Osteocyte (in vitro differentiated cells): ENCODE measurements at regions not wholly inside any gene's neighbourhood (a gene's known extent, or its start where the extent isn't known, plus 50 kb on each side); places are given as distances from the start of the nearest gene placed in this dataset.

Experiments
- DNase-seq: peaks from one replicate; pipeline ENCODE4 v3.0.0; 2021; ENCODE audit warnings: mixed read lengths; ENCODE audit not compliant: unreplicated experiment; ENCODE audit errors: extremely low spot score
- H3K27ac Mint-ChIP-seq: one replicate; pipeline ENCODE4 v1.8.0; 2021; ENCODE audit warnings: mild to moderate bottlenecking, mixed read lengths; ENCODE audit not compliant: unreplicated experiment
- H3K27me3 Mint-ChIP-seq: one replicate; pipeline ENCODE4 v1.8.0; 2021; ENCODE audit warnings: mixed read lengths; ENCODE audit not compliant: unreplicated experiment
- H3K36me3 Mint-ChIP-seq: one replicate; pipeline ENCODE4 v1.8.0; 2021; ENCODE audit warnings: mixed read lengths; ENCODE audit not compliant: unreplicated experiment
- H3K4me1 Mint-ChIP-seq: one replicate; pipeline ENCODE4 v1.8.0; 2021; ENCODE audit warnings: mixed read lengths; ENCODE audit not compliant: unreplicated experiment
- H3K4me3 Mint-ChIP-seq: one replicate; pipeline ENCODE4 v1.8.0; 2021; ENCODE audit warnings: mild to moderate bottlenecking, moderate library complexity, mixed read lengths; ENCODE audit not compliant: unreplicated experiment
- H3K9me3 Mint-ChIP-seq: one replicate; pipeline ENCODE4 v1.8.0; 2021; ENCODE audit warnings: mixed read lengths; ENCODE audit not compliant: unreplicated experiment
- TF ChIP-seq, protein P1 (sequence below): fragments of 200-600 bp; sonication (generic); IDR thresholded peaks from 2 replicates; pipeline ENCODE4 v1.5.0; 2021; ENCODE audit warnings: antibody characterized with exemption, mild to moderate bottlenecking, moderate library complexity

GRCh38 chr20:29296256-29297230, 1960.9 kb upstream of the DEFB115 start:
- Mint-ChIP-seq H3K27ac (no peak overlapping the region), H3K4me1 (no peaks in the 10 kb centered on the region), H3K36me3 (no peaks in the 10 kb centered on the region), H3K27me3 (no peaks in the 10 kb centered on the region), H3K9me3 (peaks cover 15% of the 10 kb centered on the region), H3K4me3 (no peak overlapping the region)
- TF ChIP-seq, protein P1, sequence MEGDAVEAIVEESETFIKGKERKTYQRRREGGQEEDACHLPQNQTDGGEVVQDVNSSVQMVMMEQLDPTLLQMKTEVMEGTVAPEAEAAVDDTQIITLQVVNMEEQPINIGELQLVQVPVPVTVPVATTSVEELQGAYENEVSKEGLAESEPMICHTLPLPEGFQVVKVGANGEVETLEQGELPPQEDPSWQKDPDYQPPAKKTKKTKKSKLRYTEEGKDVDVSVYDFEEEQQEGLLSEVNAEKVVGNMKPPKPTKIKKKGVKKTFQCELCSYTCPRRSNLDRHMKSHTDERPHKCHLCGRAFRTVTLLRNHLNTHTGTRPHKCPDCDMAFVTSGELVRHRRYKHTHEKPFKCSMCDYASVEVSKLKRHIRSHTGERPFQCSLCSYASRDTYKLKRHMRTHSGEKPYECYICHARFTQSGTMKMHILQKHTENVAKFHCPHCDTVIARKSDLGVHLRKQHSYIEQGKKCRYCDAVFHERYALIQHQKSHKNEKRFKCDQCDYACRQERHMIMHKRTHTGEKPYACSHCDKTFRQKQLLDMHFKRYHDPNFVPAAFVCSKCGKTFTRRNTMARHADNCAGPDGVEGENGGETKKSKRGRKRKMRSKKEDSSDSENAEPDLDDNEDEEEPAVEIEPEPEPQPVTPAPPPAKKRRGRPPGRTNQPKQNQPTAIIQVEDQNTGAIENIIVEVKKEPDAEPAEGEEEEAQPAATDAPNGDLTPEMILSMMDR, result no peak
- DNase-seq, result no peak

DNA sequence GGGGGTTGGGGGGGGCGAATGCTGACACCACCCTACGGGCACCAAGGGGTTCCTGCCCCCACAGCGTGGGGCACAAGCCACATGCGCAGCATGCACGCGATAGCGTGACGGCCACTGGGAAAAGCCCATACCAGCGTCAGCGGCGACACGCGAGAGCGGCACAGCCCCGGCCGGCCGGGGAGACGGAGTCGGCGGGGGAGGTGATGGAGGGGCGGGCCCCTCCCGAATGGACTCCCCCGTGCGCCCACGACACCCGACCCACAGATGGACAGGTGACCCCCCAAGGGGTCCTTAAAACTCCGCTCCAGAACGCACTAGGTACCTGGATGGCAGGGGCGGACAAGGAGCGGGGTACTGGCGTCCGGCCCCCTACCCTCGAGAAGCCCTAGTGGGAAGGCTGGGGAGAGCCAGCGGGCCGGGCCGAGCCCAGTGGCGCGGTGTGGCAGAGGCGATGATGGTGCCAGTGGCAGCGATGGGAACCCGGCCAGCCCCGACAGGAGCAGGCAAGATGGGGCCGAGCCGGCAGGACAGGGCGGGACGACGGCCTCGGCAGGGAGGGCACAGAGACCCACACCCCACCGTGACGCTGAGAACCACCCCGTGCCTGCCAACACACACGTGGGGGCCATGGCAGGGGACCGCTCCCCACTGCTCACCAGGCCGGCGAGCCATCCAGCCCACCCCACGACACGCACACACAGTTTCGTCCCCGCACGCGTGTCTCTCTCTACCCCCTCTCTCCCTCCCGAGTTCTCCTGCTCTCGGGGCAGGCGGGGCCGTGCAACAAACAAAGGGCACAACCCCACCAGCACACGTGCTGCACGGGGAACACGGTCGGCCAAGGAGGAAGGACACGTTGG, 1959.8 kb upstream of the DEFB115 start:
- no peak for DNase-seq
- TF ChIP-seq, protein P1, result no peak
- H3K4me3 Mint-ChIP-seq, result no peak overlapping the region
- H3K27me3 Mint-ChIP-seq, result no peaks in the 10 kb centered on the region
- no peak overlapping the region for H3K27ac Mint-ChIP-seq
- H3K4me1 Mint-ChIP-seq, result no peaks in the 10 kb centered on the region
- no peaks in the 10 kb centered on the region for H3K36me3 Mint-ChIP-seq
- peaks cover 15% of the 10 kb centered on the region for H3K9me3 Mint-ChIP-seq

GRCh38 chr20:29298271-29298590, 1959.2 kb upstream of the DEFB115 start:
- H3K36me3 Mint-ChIP-seq, result no peaks in the 10 kb centered on the region
- H3K27ac Mint-ChIP-seq, result no peak overlapping the region
- H3K9me3 Mint-ChIP-seq, result peaks cover 19% of the 10 kb centered on the region
- H3K27me3 Mint-ChIP-seq, result no peaks in the 10 kb centered on the region
- H3K4me3 Mint-ChIP-seq, result no peak overlapping the region
- TF ChIP-seq, protein P1, result no peak
- no peaks in the 10 kb centered on the region for H3K4me1 Mint-ChIP-seq
- DNase-seq, result no peak

DNA sequence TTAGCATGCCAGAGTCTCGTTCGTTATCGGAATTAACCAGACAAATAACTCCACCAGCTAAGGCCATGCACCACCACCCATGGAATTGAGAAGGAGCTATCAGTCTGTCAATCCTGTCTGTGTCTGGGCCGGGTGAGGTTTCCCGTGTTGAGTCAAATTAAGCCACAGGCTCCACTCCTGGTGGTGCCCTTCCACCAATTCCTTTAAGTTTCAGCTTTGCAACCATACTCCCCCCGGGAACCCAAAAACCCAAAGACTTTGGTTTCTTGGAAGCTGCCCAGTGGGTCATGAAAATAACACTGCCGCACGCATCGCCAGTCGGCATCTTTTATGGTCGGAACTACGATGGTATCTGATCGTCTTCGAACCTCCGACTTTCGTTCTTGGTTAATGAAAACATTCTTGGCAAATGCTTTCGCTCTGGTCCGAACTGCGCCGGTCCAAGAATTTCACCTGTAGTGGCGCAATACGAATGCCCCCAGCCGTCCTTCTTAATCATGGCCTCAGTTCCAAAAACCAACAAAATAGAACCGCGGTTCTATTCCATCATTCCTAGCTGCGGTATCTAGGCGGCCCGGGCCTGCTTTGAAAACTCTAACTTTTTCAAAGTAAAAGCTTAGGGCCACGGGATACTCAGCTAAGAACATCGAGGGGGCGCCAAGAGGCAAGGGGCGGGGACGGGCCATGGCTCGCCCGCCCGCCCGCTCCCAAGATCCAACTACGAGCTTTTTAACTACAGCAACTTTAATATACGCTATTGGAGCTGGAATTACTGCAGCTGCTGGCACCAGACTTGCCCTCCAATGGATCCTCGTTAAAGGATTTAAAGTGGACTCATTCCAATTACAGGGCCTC, 1958.5 kb upstream of the DEFB115 start:
- no peak overlapping the region for H3K4me3 Mint-ChIP-seq
- TF ChIP-seq, protein P1, result no peak
- no peak for DNase-seq
- H3K27ac Mint-ChIP-seq, result no peak overlapping the region
- H3K9me3 Mint-ChIP-seq, result peaks cover 21% of the 10 kb centered on the region
- no peaks in the 10 kb centered on the region for H3K36me3 Mint-ChIP-seq
- no peaks in the 10 kb centered on the region for H3K4me1 Mint-ChIP-seq
- no peaks in the 10 kb centered on the region for H3K27me3 Mint-ChIP-seq
